SK-N-SH (cell line): ENCODE measurements at regions not wholly inside any gene's neighbourhood (a gene's known extent, or its start where the extent isn't known, plus 50 kb on each side); places are given as distances from the start of the nearest gene placed in this dataset.

Source experiments
- CTCF ChIA-PET: fragments of 300-600, 350-600 bp; formaldehyde crosslinking; extraction: SDS; loops from one replicate; lab custom pipeline; 2021; lab: Yijun Ruan, JAX
- POLR2A ChIA-PET: fragments of 350-600 bp; sonication (Branson Sonifier 250); formaldehyde crosslinking; extraction: SDS; loops from one replicate; lab custom pipeline; 2020; ENCODE audit warnings: antibody characterized with exemption, inconsistent platforms; lab: Yijun Ruan, JAX
- DNase-seq: peaks from one replicate; pipeline ENCODE4 v3.0.0; 2012
- H2AFZ ChIP-seq: fragments of 200-600 bp; sonication (generic); 2 replicates; pipeline ENCODE4 v1.8.1; 2016; ENCODE audit warnings: antibody characterized with exemption, mild to moderate bottlenecking, low read depth
- H3F3A ChIP-seq: fragments of 200-600 bp; sonication (generic); replicated peaks from 2 replicates; pipeline ENCODE3; 2016; ENCODE audit warnings: antibody characterized with exemption, mild to moderate bottlenecking; ENCODE audit not compliant: insufficient read depth
- H3K27ac ChIP-seq, 2 experiments: fragments of 200-500 bp in 1 of 2; fragments of 200-600 bp in 1 of 2; sonication (Bioruptor generic) in 1 of 2; sonication (generic), shearing (Covaris generic) in 1 of 2; 2 replicates each; pipeline versions ENCODE4 v1.5.1 to v1.6.1; 2014 to 2016; ENCODE audit warnings: low read depth in 2 of 2, inconsistent platforms in 1 of 2, low read length in 1 of 2, mild to moderate bottlenecking in 1 of 2, mixed read lengths in 1 of 2
- H3K27me3 ChIP-seq: fragments of 200-600 bp; sonication (generic), shearing (Covaris generic); 2 replicates; pipeline ENCODE4 v1.6.1; 2016; ENCODE audit warnings: mixed run types; ENCODE audit not compliant: insufficient read depth
- H3K36me3 ChIP-seq, 2 experiments: fragments of 200-500 bp in 1 of 2; fragments of 200-600 bp in 1 of 2; sonication (Bioruptor generic) in 1 of 2; sonication (generic) in 1 of 2; replicated peaks in 1 of 2; 2 replicates each; pipeline versions ENCODE3 to v1.5.1; 2014 to 2016; ENCODE audit warnings: low read length in 1 of 2, mild to moderate bottlenecking in 1 of 2; ENCODE audit not compliant: insufficient read depth in 2 of 2, control insufficient read depth in 1 of 2
- H3K4me1 ChIP-seq, 2 experiments: fragments of 200-500 bp in 1 of 2; fragments of 200-600 bp in 1 of 2; sonication (Bioruptor generic) in 1 of 2; sonication (generic), shearing (Covaris generic) in 1 of 2; 2 replicates each; pipeline versions ENCODE4 v1.5.1 to v1.6.1; 2014 to 2016; ENCODE audit warnings: low read depth in 1 of 2, low read length in 1 of 2, mixed run types in 1 of 2; ENCODE audit not compliant: insufficient read depth in 2 of 2, control insufficient read depth in 1 of 2
- H3K4me2 ChIP-seq: fragments of 200-600 bp; sonication (generic), shearing (Covaris generic); 2 replicates; pipeline ENCODE4 v1.6.1; 2017; ENCODE audit warnings: mixed run types
- H3K4me3 ChIP-seq, 2 experiments: fragments of 200-500 bp in 1 of 2; fragments of 200-600 bp in 1 of 2; sonication (Bioruptor generic) in 1 of 2; sonication (generic), shearing (Covaris generic) in 1 of 2; 2 replicates each; pipeline versions ENCODE4 v1.5.1 to v1.8.1; 2014 to 2016; ENCODE audit warnings: low read depth in 2 of 2, inconsistent platforms in 1 of 2, low read length in 1 of 2, mild to moderate bottlenecking in 1 of 2, mixed read lengths in 1 of 2, moderate library complexity in 1 of 2
- H3K79me2 ChIP-seq: fragments of 200-600 bp; sonication (generic); 2 replicates; pipeline ENCODE4 v1.8.1; 2017; ENCODE audit warnings: mild to moderate bottlenecking; ENCODE audit not compliant: insufficient read depth
- H3K9ac ChIP-seq: fragments of 200-600 bp; sonication (generic); 2 replicates; pipeline ENCODE4 v1.6.1; 2017; ENCODE audit warnings: mixed run types
- H3K9me2 ChIP-seq: fragments of 200-600 bp; sonication (generic); 2 replicates; pipeline ENCODE4 v1.6.1; 2017; ENCODE audit warnings: mixed run types
- H3K9me3 ChIP-seq: fragments of 200-600 bp; sonication (generic); 2 replicates; pipeline ENCODE4 v1.6.1; 2017; ENCODE audit warnings: mixed run types, mild to moderate bottlenecking, moderate library complexity
- H4K20me1 ChIP-seq: fragments of 200-600 bp; sonication (generic); 2 replicates; pipeline ENCODE4 v1.6.1; 2017; ENCODE audit warnings: mild to moderate bottlenecking, mixed run types; ENCODE audit not compliant: insufficient read depth
- ELF1 ChIP-seq: IDR thresholded peaks from 2 replicates; pipeline ENCODE4 v1.4.0; 2012
- EP300 ChIP-seq, 2 experiments: IDR thresholded peaks; 2 replicates each; pipeline versions ENCODE4 v1.4.0 to v1.6.1; 2012; ENCODE audit warnings: borderline replicate concordance in 1 of 2, low read depth in 1 of 2, low read length in 1 of 2
- EZH2phosphoT487 ChIP-seq: fragments of 200-600 bp; sonication (generic); IDR thresholded peaks from 2 replicates; pipeline ENCODE4 v1.6.1; 2017; ENCODE audit warnings: low read depth, mixed run types, mild to moderate bottlenecking, antibody characterized with exemption, moderate library complexity, borderline replicate concordance
- FOSL2 ChIP-seq: IDR thresholded peaks from 2 replicates; pipeline ENCODE4 v1.4.0; 2012; ENCODE audit warnings: low read depth, mild to moderate bottlenecking, moderate library complexity, borderline replicate concordance
- FOXJ3 ChIP-seq: sonication (generic); formaldehyde crosslinking; IDR thresholded peaks from 2 replicates; pipeline ENCODE4 v1.5.1; 2020; ENCODE audit warnings: mild to moderate bottlenecking, missing genetic modification reagents
- GABPA ChIP-seq: IDR thresholded peaks from 2 replicates; pipeline ENCODE4 v1.4.0; 2012; ENCODE audit warnings: low read depth, mild to moderate bottlenecking
- MEF2A ChIP-seq: IDR thresholded peaks from 2 replicates; pipeline ENCODE4 v1.4.0; 2012; ENCODE audit warnings: low read depth, borderline replicate concordance
- MXI1 ChIP-seq: IDR thresholded peaks from 2 replicates; pipeline ENCODE4 v1.6.1; 2012; ENCODE audit warnings: mild to moderate bottlenecking, low read depth, low read length, improper control_type of control experiment
- NFIC ChIP-seq: IDR thresholded peaks from 2 replicates; pipeline ENCODE4 v1.4.0; 2012; ENCODE audit warnings: borderline replicate concordance
- NRF1 ChIP-seq: IDR thresholded peaks from 2 replicates; pipeline ENCODE4 v1.6.1; 2012; ENCODE audit warnings: low read depth, mild to moderate bottlenecking, low read length
- POLR2AphosphoS5 ChIP-seq: IDR thresholded peaks from 2 replicates; pipeline ENCODE4 v1.6.1; 2012; ENCODE audit warnings: low read depth, low read length
- RAD21 ChIP-seq: IDR thresholded peaks from 2 replicates; pipeline ENCODE4 v1.6.1; 2012; ENCODE audit warnings: mild to moderate bottlenecking, low read length
- SIN3A ChIP-seq: IDR thresholded peaks from 2 replicates; pipeline ENCODE4 v1.6.1; 2012; ENCODE audit warnings: low read depth, mild to moderate bottlenecking, low read length, moderate library complexity, borderline replicate concordance
- SMC3 ChIP-seq: IDR thresholded peaks from 2 replicates; pipeline ENCODE4 v1.6.1; 2012; ENCODE audit warnings: low read depth, low read length, improper control_type of control experiment
- TAF1 ChIP-seq: IDR thresholded peaks from 2 replicates; pipeline ENCODE4 v1.6.1; 2012; ENCODE audit warnings: low read depth, mild to moderate bottlenecking, low read length, moderate library complexity, borderline replicate concordance
- TCF12 ChIP-seq: IDR thresholded peaks from 2 replicates; pipeline ENCODE4 v1.4.0; 2012
- TEAD4 ChIP-seq: IDR thresholded peaks from 2 replicates; pipeline ENCODE4 v1.4.0; 2012; ENCODE audit warnings: mild to moderate bottlenecking, borderline replicate concordance; ENCODE audit not compliant: insufficient read depth
- USF1 ChIP-seq: IDR thresholded peaks from 2 replicates; pipeline ENCODE4 v1.4.0; 2012; ENCODE audit warnings: low read depth, borderline replicate concordance
- USF2 ChIP-seq: fragments of 150-350 bp; IDR thresholded peaks from 2 replicates; pipeline ENCODE4 v1.6.1; 2017; ENCODE audit warnings: antibody characterized with exemption, low read length, low read depth, borderline replicate concordance
- ZBTB33 ChIP-seq: IDR thresholded peaks from 2 replicates; pipeline ENCODE4 v1.4.0; 2012; ENCODE audit warnings: low read depth, borderline replicate concordance
- WGBS: methylation state at CpG from one replicate; pipeline ENCODE4 v1.1.6; 2017; ENCODE audit warnings: low lambda C conversion rate; 5-methylcytosine and 5-hydroxymethylcytosine counted together

DNA sequence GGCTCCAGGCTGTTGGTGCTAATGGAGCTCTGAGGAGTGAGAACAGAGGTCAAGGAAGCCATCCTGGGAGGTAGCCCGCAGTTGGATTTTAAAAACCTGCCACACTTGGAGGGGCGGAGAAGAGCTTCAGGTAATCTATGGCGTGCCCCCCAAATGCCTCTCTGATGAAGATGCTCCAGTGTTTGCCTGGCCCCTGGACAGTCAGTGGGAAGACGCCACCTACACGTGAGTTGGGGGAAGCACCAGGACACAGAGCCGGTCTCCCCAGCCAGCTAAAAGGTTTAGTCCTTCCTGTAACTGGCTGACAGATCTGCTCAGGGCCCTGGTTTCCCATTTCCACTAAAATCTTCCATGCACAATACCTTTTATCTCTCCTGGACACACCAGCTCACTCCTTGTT, 225.0 kb downstream of the TTC32 start:
- Histone ChIP-seq H3K4me1 (peaks cover 0 to 30% of the 10 kb centered on the region in 2 experiments; a peak in 2 of 4 replicates), H3K9me2 (no peaks in the 10 kb centered on the region), H4K20me1 (no peaks in the 10 kb centered on the region), H3K9ac (no peak overlapping the region), H3K27me3 (peaks cover 5% of the 10 kb centered on the region; the same call in 1 of the 2 replicates), H3K4me3 (no peak overlapping the region), H3K4me2 (no peak overlapping the region), H3F3A (no peaks in the 10 kb centered on the region), H3K36me3 (no peaks in the 10 kb centered on the region), H3K9me3 (no peaks in the 10 kb centered on the region), H3K27ac (no peak overlapping the region), H3K79me2 (no peaks in the 10 kb centered on the region), H2AFZ (no peak overlapping the region)
- TF ChIP-seq NRF1 (no peak), SMC3 (no peak), FOXJ3 (no peak), ZBTB33 (no peak), MEF2A (no peak), ELF1 (no peak)
- POLR2A ChIA-PET = no interaction called here
- no peak for DNase-seq
- 41% methylated on average over 6 of the region's 6 CpGs for WGBS
- CTCF ChIA-PET = interaction anchor here (1.0 kb wide), 2 partner anchors 9 to 33 kb away, joined by 3 read pairs; no protein-coding TSS in a partner anchor

GRCh38 chr2:19675856-19676460, 225.8 kb downstream of the TTC32 start:
- Histone ChIP-seq H3K9ac (no peak overlapping the region), H3K79me2 (no peaks in the 10 kb centered on the region), H3K9me3 (no peaks in the 10 kb centered on the region), H3F3A (no peaks in the 10 kb centered on the region), H3K27me3 (peaks cover 10% of the 10 kb centered on the region; the same call in 1 of the 2 replicates), H3K4me2 (no peak overlapping the region), H3K9me2 (no peaks in the 10 kb centered on the region), H2AFZ (no peak overlapping the region), H3K4me1 (peaks cover 0 to 30% of the 10 kb centered on the region in 2 experiments; a peak in 2 of 4 replicates), H3K4me3 (no peak overlapping the region), H3K36me3 (no peaks in the 10 kb centered on the region), H3K27ac (no peak overlapping the region), H4K20me1 (no peaks in the 10 kb centered on the region)
- WGBS = 60% methylated on average over 13 of the region's 13 CpGs
- DNase-seq = no peak
- ChIA-PET POLR2A (no interaction called here), CTCF (interaction anchor here (1.0 kb wide), 1 partner anchor 9 kb away, joined by 3 read pairs; no protein-coding TSS in a partner anchor)
- TF ChIP-seq NFIC (no peak), FOSL2 (no peak), USF2 (no peak), TAF1 (no peak), EZH2phosphoT487 (no peak), TEAD4 (no peak), EP300 (IDR thresholded peaks at IDR 0.05; ENCODE audit: borderline replicate concordance in 1 of 2, low read depth in 1 of 2, low read length in 1 of 2) (no peak), SMC3 (no peak), FOXJ3 (no peak), RAD21 (no peak), TCF12 (no peak), MEF2A (no peak), USF1 (no peak), SIN3A (no peak), POLR2AphosphoS5 (no peak), MXI1 (no peak), GABPA (no peak)
